GDM1 (cell line): ENCODE measurements at regions not wholly inside any gene's neighbourhood (a gene's known extent, or its start where the extent isn't known, plus 50 kb on each side); places are given as distances from the start of the nearest gene placed in this dataset.
A peak's percentile ranks its signal among the peaks of the same experiment; 100 is the strongest.

Source experiments
- DNase-seq: peaks from one replicate; lab custom pipeline; 2025; lab: John Stamatoyannopoulos, UW

- no peak for DNase-seq
These were observed 295.0 kb upstream of the ZNF521 start for GRCh38 chr18:25646971-25647370.

DNA sequence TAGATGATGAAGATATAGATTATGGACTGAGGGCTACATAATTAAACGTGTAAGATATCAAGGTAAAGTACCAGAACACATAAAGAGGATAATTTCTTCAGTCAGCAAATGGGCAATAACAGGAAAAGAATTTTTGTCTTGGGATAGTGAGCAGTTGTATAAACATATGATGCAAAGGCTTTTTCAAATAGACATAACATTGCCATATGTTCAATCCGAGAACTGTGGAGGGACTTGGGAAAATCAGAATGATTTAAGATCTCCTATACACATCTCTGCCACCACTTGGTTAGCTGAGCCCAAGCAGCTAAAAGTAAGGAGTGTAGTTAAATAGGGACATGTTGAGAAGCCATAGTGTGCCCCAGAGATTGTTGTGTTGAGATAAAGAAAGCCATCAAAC, 287.6 kb upstream of the ZNF521 start:
- no peak for DNase-seq

GRCh38 chr18:25633563-25633962, 281.6 kb upstream of the ZNF521 start:
- no peak for DNase-seq

DNA sequence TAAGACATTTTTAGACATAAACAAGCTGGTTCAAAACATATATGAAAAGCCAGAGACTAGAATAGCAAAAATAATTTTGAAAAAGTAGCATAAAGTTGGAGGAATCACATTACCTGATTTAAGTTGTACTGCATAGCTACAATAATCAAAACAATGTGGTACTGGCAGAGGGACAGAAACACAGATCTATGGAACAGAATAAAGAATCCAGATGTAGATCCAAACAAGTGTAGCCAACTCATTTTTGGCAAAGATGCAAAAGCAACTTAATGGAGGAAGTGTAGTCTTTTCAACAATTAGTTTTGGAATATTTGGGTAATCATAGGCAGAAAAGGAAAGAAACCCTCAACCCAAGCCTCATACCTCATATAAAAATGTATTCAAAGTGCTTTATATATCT, 278.7 kb upstream of the ZNF521 start:
- no peak for DNase-seq

- no peak for DNase-seq
These were observed 269.7 kb upstream of the ZNF521 start for GRCh38 chr18:25621682-25622081.

GRCh38 chr18:25621144-25621543, 269.2 kb upstream of the ZNF521 start:
- DNase-seq: no peak

DNA sequence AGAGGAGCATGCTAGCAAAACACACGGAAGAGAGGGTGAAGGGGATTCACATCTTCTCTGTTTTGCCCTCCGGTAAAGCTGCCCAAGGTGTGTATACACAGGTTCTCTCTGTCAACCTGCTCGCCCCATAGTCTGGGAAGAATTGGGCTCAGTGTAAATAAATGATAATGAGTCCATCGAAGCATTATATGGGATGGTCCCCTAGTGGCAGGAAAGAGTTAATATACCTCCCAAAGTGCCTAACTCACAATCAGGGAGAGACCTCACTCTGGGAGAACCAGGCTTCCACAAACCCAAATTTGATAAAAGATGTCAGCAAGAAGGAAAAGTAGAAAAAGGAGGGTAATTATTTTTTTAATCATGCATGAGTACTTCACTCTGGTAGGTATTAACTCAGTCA, 262.2 kb upstream of the ZNF521 start:
- no peak for DNase-seq

GRCh38 chr18:25612466-25612865, 260.5 kb upstream of the ZNF521 start:
- no peak for DNase-seq

DNA sequence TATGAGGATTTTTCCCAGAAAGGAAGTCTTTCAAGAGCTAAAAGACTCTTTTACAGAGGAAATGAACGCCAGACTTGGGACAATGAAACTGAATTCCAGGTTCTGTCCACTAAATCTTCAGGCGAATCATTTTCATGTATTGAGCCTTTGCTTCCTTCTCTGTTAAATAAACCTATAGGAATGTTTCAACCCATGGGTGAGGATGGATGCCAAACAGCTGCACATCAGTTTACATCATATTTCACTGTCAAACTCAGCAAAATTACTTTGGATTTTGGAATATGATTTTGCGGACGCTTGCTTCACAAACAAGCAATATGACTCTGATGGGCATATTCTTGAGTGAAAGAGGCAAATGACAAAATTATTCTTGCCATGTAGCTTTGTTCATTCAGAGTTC, 256.1 kb upstream of the ZNF521 start:
- no peak for DNase-seq

GRCh38 chr18:25604894-25605597, 253.1 kb upstream of the ZNF521 start:
- DNase-seq: no peak

DNA sequence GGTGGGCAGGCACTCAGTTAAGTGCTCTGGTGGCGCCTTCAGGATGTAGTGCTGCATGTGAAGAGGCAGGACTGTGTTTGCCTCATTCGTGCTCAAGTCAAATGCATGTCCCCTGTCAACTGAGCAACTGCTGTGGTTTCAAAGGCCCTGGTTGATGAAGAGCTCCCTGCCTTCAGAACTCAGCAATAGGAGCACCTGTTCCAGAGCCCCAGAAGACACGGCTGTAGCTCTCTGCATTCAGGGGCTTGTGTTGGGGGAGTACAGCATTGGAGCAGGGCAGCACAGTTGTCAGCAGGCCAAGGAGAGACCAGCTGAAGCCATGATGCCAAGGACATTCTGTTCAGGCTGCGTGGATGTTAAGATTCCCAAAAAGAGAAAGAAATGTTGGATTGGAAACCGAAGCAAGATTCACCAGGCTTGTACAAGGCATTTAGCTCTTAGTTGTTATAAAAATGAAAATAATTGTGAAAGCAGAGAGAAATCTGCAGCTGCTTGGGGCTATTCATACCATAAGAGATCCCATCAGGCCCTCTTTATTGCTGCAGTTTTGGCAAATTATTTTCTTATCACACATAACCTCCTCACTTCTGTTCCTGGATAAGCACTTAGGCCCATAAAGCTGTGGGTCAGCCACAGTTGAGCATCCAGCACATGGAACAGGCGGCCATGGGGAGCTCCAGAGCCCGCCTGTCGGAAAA, 252.4 kb upstream of the ZNF521 start:
- DNase-seq: no peak

GRCh38 chr18:25599443-25599842, 247.5 kb upstream of the ZNF521 start:
- DNase-seq: no peak

GRCh38 chr18:25597476-25597875, 245.5 kb upstream of the ZNF521 start:
- no peak for DNase-seq

GRCh38 chr18:25595274-25596060, 243.5 kb upstream of the ZNF521 start:
- no peak for DNase-seq

DNA sequence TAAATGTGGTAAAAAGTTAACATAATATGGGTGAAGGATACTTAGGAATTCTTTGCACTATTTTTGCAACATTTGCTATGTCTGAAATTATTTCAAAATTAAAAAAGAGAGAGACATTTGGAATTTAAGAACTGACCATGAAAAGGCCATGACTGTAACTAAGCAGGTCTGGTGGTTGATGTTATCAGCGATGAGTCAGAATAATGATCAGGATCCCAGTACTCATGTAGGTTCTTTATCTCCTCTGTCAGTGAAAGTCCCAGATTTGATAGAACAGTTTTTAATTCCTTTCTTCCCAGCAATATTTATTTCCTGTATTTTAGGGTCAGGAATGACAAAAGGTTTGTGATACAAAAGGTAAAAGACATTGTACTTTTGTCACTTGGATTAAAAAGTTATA, 242.4 kb upstream of the ZNF521 start:
- DNase-seq: no peak

GRCh38 chr18:25592804-25593360, 240.9 kb upstream of the ZNF521 start:
- no peak for DNase-seq

GRCh38 chr18:25590456-25590855, 238.5 kb upstream of the ZNF521 start:
- DNase-seq: no peak

DNA sequence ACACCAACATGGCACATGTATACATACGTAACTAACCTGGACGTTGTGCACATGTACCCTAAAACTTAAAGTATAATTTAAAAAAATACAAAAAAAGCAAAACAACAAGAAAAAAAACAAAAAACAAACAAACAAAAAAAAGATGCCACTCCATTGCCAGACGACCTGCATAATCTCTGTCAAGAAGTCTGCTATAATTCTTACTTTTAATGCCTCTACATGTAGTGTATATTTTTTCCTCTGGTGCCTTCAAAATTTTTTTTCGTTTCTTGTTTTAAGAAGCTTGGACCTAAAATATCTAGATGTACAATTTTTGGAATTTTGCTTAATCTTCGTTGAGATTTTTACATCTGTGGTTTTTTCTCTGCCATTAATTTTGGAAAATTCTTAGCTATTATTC, 235.6 kb upstream of the ZNF521 start:
- no peak for DNase-seq

- no peak for DNase-seq
These were observed 217.0 kb upstream of the ZNF521 start for GRCh38 chr18:25568986-25569385.

GRCh38 chr18:25563816-25564683, 212.1 kb upstream of the ZNF521 start:
- DNase-seq: no peak

GRCh38 chr18:25563346-25563745, 211.4 kb upstream of the ZNF521 start:
- DNase-seq: no peak

- DNase-seq: peak; percentile 3
These were observed 210.0 kb upstream of the ZNF521 start for GRCh38 chr18:25561918-25562317.
